AG09309 (cell line): ENCODE measurements at regions not wholly inside any gene's neighbourhood (a gene's known extent, or its start where the extent isn't known, plus 50 kb on each side); places are given as distances from the start of the nearest gene placed in this dataset.
A peak's percentile ranks its signal among the peaks of the same experiment; 100 is the strongest.

Experiments used
- DNase-seq: peaks from one replicate; pipeline ENCODE4 v3.0.0-alpha.2; 2010; ENCODE audit warnings: low read depth
- H3K4me3 ChIP-seq: 2 replicates; pipeline ENCODE4 v1.5.1; 2011; ENCODE audit warnings: mild to moderate bottlenecking, low read depth, low read length, moderate library complexity; ENCODE audit not compliant: control insufficient read depth
- CTCF ChIP-seq: IDR thresholded peaks from 2 replicates; pipeline ENCODE4 v1.5.1; 2011; ENCODE audit warnings: mild to moderate bottlenecking, low read depth, low read length, inconsistent platforms; ENCODE audit not compliant: insufficient read depth, control insufficient read depth; ENCODE audit errors: missing control alignments

DNA sequence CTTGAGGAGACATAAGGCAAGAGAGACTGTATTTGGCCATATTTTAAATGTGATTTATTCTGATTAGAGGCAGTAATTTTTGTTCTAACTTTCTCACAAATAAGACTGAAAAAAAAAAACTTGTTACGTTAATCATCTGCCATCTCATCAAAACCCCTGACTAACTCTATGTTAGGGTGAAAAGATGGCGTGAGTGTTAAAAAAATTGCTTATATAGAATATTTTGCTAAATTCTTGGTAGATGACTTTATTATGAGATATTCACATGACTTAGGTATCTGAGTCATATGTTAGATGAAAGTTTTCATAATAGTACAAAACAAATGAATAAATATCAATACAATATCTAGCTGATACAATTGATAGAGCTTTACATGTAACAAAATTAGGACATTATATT, 1508.7 kb upstream of the TMEFF2 start:
- TF ChIP-seq CTCF: no peak
- DNase-seq: no peak
- H3K4me3 ChIP-seq: no peak overlapping the region

DNA sequence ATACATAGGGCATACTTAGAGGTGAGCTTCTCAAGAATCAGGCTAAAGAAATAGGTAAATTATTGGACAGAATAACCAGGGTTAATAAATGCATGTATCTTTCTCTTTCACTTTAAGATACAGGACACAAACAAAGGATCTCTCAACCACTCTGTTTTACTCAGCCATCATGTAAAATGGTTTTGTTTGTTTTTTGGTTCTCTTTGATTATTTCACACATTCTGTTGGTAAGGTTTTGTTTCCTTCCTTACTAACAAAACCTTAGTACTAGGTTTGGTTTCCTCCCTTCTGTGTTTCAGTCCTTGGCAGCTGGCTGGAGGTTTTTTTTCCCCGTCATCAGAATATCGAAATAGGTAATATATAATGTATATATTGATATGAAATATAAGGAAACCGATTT, 1506.8 kb upstream of the TMEFF2 start:
- H3K4me3 ChIP-seq: no peak overlapping the region
- TF ChIP-seq CTCF: no peak
- no peak for DNase-seq

- DNase-seq: peak; percentile 1
- TF ChIP-seq CTCF: peak; percentile 50
- H3K4me3 ChIP-seq: no peak overlapping the region
These were observed 1500.6 kb upstream of the TMEFF2 start for GRCh38 chr2:193695367-193695766.

- no peak for TF ChIP-seq CTCF
- no peak for DNase-seq
- H3K4me3 ChIP-seq: no peak overlapping the region
These were observed 1499.0 kb upstream of the TMEFF2 start for GRCh38 chr2:193693758-193694157.

DNA sequence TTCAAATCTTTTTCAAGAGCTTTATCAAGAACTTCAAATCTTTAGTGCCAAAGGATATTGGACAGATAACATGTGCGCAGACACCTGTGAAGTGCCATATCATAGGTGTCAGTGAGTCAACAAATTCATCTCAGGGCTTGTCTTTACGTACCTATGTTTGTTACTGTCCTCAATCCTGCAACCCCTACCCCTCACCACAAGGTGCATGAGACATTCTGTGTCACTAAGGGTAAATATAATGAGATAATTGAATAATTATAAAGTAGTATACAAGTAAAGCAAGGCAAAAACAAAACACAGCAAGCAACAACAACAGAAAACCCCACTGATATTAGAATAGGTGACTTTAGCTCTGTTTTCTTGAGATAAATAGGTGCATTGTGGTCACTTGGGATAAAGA, 1495.8 kb upstream of the TMEFF2 start:
- TF ChIP-seq CTCF: no peak
- no peak for DNase-seq
- H3K4me3 ChIP-seq: no peak overlapping the region

GRCh38 chr2:193687195-193687594, 1492.5 kb upstream of the TMEFF2 start:
- no peak for TF ChIP-seq CTCF
- no peak overlapping the region for H3K4me3 ChIP-seq
- no peak for DNase-seq

DNA sequence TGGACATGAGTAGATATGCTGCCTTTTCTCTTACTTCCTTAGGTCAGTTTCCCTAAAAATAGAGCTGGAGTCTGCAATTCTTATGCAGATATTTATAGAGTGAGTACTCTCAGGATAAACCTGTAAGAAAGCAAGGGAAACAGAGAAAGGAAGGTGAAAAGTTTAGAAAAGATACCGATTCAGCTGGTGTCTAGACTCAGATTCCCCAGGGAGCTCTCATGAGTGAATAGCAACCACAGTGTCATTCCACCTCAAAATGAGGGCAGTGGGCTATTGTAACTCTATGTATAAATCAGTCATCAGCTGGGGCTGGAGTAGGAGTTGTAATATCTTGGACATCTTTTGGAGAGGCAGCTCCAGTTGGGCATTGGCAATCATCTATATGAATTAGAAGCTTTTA, 1485.1 kb upstream of the TMEFF2 start:
- TF ChIP-seq CTCF: no peak
- no peak for DNase-seq

More for the DNA sequence above, 1485.1 kb upstream of the TMEFF2 start:
- no peak overlapping the region for H3K4me3 ChIP-seq
